Fibroblast of pulmonary artery (primary cell): ENCODE measurements at regions not wholly inside any gene's neighbourhood (a gene's known extent, or its start where the extent isn't known, plus 50 kb on each side); places are given as distances from the start of the nearest gene placed in this dataset.

Experiments used
- DNase-seq: peaks from one replicate; pipeline ENCODE4 v3.0.0-alpha.2; 2010; ENCODE audit warnings: low read depth
- H3K4me3 ChIP-seq: replicated peaks from 2 replicates; pipeline ENCODE4 v1.5.1; 2011; ENCODE audit warnings: low read depth, mild to moderate bottlenecking, control low read depth, low read length, moderate library complexity
- CTCF ChIP-seq: IDR thresholded peaks from 2 replicates; pipeline ENCODE4 v1.5.1; 2011; ENCODE audit warnings: mild to moderate bottlenecking, control low read depth, low read length, inconsistent platforms; ENCODE audit errors: missing control alignments

- no peak for DNase-seq
These were observed 132.7 kb upstream of the ARL4C start for GRCh38 chr2:234629596-234629995.

GRCh38 chr2:234628953-234629352 lies 132.1 kb upstream of the ARL4C start:
- H3K4me3 ChIP-seq = no peak overlapping the region
- TF ChIP-seq CTCF = no peak
- no peak for DNase-seq

More at GRCh38 chr2:234629596-234629995, 132.7 kb upstream of the ARL4C start:
- H3K4me3 ChIP-seq = no peak overlapping the region
- TF ChIP-seq CTCF = no peak

GRCh38 chr2:234627308-234627707 lies 130.4 kb upstream of the ARL4C start:
- DNase-seq = no peak
- H3K4me3 ChIP-seq = no peak overlapping the region
- TF ChIP-seq CTCF = no peak

GRCh38 chr2:234626566-234627130 lies 129.8 kb upstream of the ARL4C start:
- no peak overlapping the region for H3K4me3 ChIP-seq
- no peak for DNase-seq
- no peak for TF ChIP-seq CTCF

- no peak overlapping the region for H3K4me3 ChIP-seq
- TF ChIP-seq CTCF = no peak
- DNase-seq = no peak
These were observed 128.9 kb upstream of the ARL4C start for GRCh38 chr2:234625626-234626250.

- no peak for TF ChIP-seq CTCF
These were observed 126.7 kb upstream of the ARL4C start for GRCh38 chr2:234623521-234623991.

GRCh38 chr2:234621120-234621519 lies 124.2 kb upstream of the ARL4C start:
- no peak overlapping the region for H3K4me3 ChIP-seq
- TF ChIP-seq CTCF = no peak
- no peak for DNase-seq

More at GRCh38 chr2:234623521-234623991, 126.7 kb upstream of the ARL4C start:
- H3K4me3 ChIP-seq = no peak overlapping the region
- DNase-seq = no peak
